ENCODE measurements at regions not wholly inside any gene's neighbourhood (a gene's known extent, or its start where the extent isn't known, plus 50 kb on each side); places are given as distances from the start of the nearest gene placed in this dataset.

GRCh38 chr6:163667372-163668060 is 253.0 kb downstream of the QKI start:
- FAIRE-seq (peak; percentile 98), DNase-seq (ENCODE audit: extremely low spot score, insufficient read length, low read depth) (peak; percentile 66)

- no peak for FAIRE-seq
- no peak for DNase-seq (ENCODE audit: extremely low spot score, insufficient read length, low read depth)
Measured at GRCh38 chr6:163665464-163665863, 250.9 kb downstream of the QKI start.

- DNase-seq (ENCODE audit: extremely low spot score, insufficient read length, low read depth) (no peak), FAIRE-seq (no peak)
Measured at GRCh38 chr6:163663575-163663974, 249.1 kb downstream of the QKI start.

- no peak for DNase-seq (ENCODE audit: extremely low spot score, insufficient read length, low read depth)
- no peak for FAIRE-seq
Measured at GRCh38 chr6:163662604-163663225, 248.2 kb downstream of the QKI start.

- DNase-seq (ENCODE audit: extremely low spot score, insufficient read length, low read depth) (no peak), FAIRE-seq (peak; percentile 89)
Measured at GRCh38 chr6:163661272-163661671, 246.8 kb downstream of the QKI start.

GRCh38 chr6:163659803-163660202 is 245.3 kb downstream of the QKI start:
- DNase-seq (ENCODE audit: extremely low spot score, insufficient read length, low read depth) (no peak), FAIRE-seq (peak; percentile 31)

- DNase-seq (ENCODE audit: extremely low spot score, insufficient read length, low read depth) (no peak), FAIRE-seq (no peak)
Measured at GRCh38 chr6:163655217-163656121, 241.0 kb downstream of the QKI start.

- no peak for FAIRE-seq
Measured at GRCh38 chr6:163651915-163652668, 237.6 kb downstream of the QKI start.

GRCh38 chr6:163651426-163651825 is 236.9 kb downstream of the QKI start:
- FAIRE-seq (no peak), DNase-seq (ENCODE audit: extremely low spot score, insufficient read length, low read depth) (no peak)

More at GRCh38 chr6:163651915-163652668, 237.6 kb downstream of the QKI start:
- DNase-seq (ENCODE audit: extremely low spot score, insufficient read length, low read depth): no peak

GRCh38 chr6:163648868-163649267 is 234.3 kb downstream of the QKI start:
- no peak for FAIRE-seq
- no peak for DNase-seq (ENCODE audit: extremely low spot score, insufficient read length, low read depth)

- no peak for DNase-seq (ENCODE audit: extremely low spot score, insufficient read length, low read depth)
- no peak for FAIRE-seq
Measured at GRCh38 chr6:163647624-163648023, 233.1 kb downstream of the QKI start.

- DNase-seq (ENCODE audit: extremely low spot score, insufficient read length, low read depth) (no peak), FAIRE-seq (no peak)
Measured at GRCh38 chr6:163646866-163647265, 232.3 kb downstream of the QKI start.

- FAIRE-seq (no peak), DNase-seq (ENCODE audit: extremely low spot score, insufficient read length, low read depth) (no peak)
Measured at GRCh38 chr6:163646133-163646532, 231.6 kb downstream of the QKI start.

- FAIRE-seq: no peak
- DNase-seq (ENCODE audit: extremely low spot score, insufficient read length, low read depth): no peak
Measured at GRCh38 chr6:163645560-163645959, 231.0 kb downstream of the QKI start.

GRCh38 chr6:163643866-163644265 is 229.3 kb downstream of the QKI start:
- DNase-seq (ENCODE audit: extremely low spot score, insufficient read length, low read depth) (no peak), FAIRE-seq (no peak)

- no peak for FAIRE-seq
- no peak for DNase-seq (ENCODE audit: extremely low spot score, insufficient read length, low read depth)
Measured at GRCh38 chr6:163641706-163642105, 227.2 kb downstream of the QKI start.

- no peak for FAIRE-seq
- no peak for DNase-seq (ENCODE audit: extremely low spot score, insufficient read length, low read depth)
Measured at GRCh38 chr6:163640641-163641040, 226.1 kb downstream of the QKI start.

GRCh38 chr6:163637524-163637923 is 223.0 kb downstream of the QKI start:
- FAIRE-seq: peak; percentile 77
- no peak for DNase-seq (ENCODE audit: extremely low spot score, insufficient read length, low read depth)

- FAIRE-seq (no peak), DNase-seq (ENCODE audit: extremely low spot score, insufficient read length, low read depth) (no peak)
Measured at GRCh38 chr6:163635731-163636364, 221.3 kb downstream of the QKI start.

- FAIRE-seq: no peak
- DNase-seq (ENCODE audit: extremely low spot score, insufficient read length, low read depth): no peak
Measured at GRCh38 chr6:163635315-163635714, 220.8 kb downstream of the QKI start.

Data from GM18507 (cell line).